OCI-LY7 (cell line): ENCODE measurements at regions not wholly inside any gene's neighbourhood (a gene's known extent, or its start where the extent isn't known, plus 50 kb on each side); places are given as distances from the start of the nearest gene placed in this dataset.

Experiments
- BruUV-seq: library from RNA; stranded (reverse); fragments of 400-500 nt; replicated peaks from 2 replicates; lab custom pipeline; 2021; lab: Mats Ljungman, UMichigan
- CTCF ChIA-PET: fragments of 300-600 bp; sonication (Branson Sonifier 250); formaldehyde crosslinking; loops from one replicate; lab custom pipeline; 2022; ENCODE audit warnings: antibody characterized with exemption; ENCODE audit not compliant: unreplicated experiment; lab: Charles Lee
- POLR2A ChIA-PET: fragments of 300-600 bp; sonication (Branson Sonifier 250); formaldehyde crosslinking; loops from one replicate; lab custom pipeline; 2022; ENCODE audit warnings: antibody characterized with exemption; lab: Charles Lee
- DNase-seq: peaks from one replicate; pipeline ENCODE4 v3.0.0-alpha.2; 2015; ENCODE audit warnings: low spot score
- H2AFZ ChIP-seq: fragments of 200-600 bp; sonication (generic), shearing (Covaris generic); 2 replicates; pipeline ENCODE4 v1.6.1; 2014; ENCODE audit warnings: mild to moderate bottlenecking, antibody characterized with exemption, low read length, moderate library complexity
- H3K27ac ChIP-seq: fragments of 200-600 bp; sonication (generic); 2 replicates; pipeline ENCODE4 v1.5.1; 2014; ENCODE audit warnings: mixed run types, low read depth, mild to moderate bottlenecking, moderate library complexity, low read length, inconsistent platforms; ENCODE audit not compliant: poor library complexity, severe bottlenecking
- H3K36me3 ChIP-seq: fragments of 200-600 bp; sonication (generic); 2 replicates; pipeline ENCODE4 v1.6.1; 2014; ENCODE audit warnings: mild to moderate bottlenecking, antibody characterized with exemption, low read length, moderate library complexity, mixed read lengths; ENCODE audit not compliant: insufficient read depth
- H3K4me1 ChIP-seq: fragments of 200-600 bp; sonication (generic); 2 replicates; pipeline ENCODE4 v1.5.1; 2014; ENCODE audit warnings: mild to moderate bottlenecking, low read length; ENCODE audit not compliant: insufficient read depth, poor library complexity, severe bottlenecking
- H3K4me2 ChIP-seq: fragments of 200-600 bp; sonication (generic); 2 replicates; pipeline ENCODE4 v1.6.1; 2014; ENCODE audit warnings: mild to moderate bottlenecking, low read length
- H3K4me3 ChIP-seq: fragments of 200-600 bp; sonication (generic); 2 replicates; pipeline ENCODE4 v1.5.1; 2014; ENCODE audit warnings: mild to moderate bottlenecking, low read depth, low read length; ENCODE audit not compliant: poor library complexity, severe bottlenecking
- H3K79me2 ChIP-seq: fragments of 200-600 bp; sonication (generic); 2 replicates; pipeline ENCODE4 v1.6.1; 2016; ENCODE audit warnings: low read depth, mild to moderate bottlenecking, low read length, moderate library complexity, mixed read lengths; ENCODE audit not compliant: insufficient read depth
- H3K9me2 ChIP-seq: fragments of 200-600 bp; sonication (generic); 2 replicates; pipeline ENCODE4 v1.6.1; 2016; ENCODE audit warnings: mild to moderate bottlenecking, low read length, mixed read lengths; ENCODE audit not compliant: insufficient read depth
- H3K9me3 ChIP-seq: fragments of 200-600 bp; sonication (generic); 2 replicates; pipeline ENCODE4 v1.6.1; 2014; ENCODE audit warnings: mild to moderate bottlenecking, mixed run types, low read length, mixed read lengths
- H4K20me1 ChIP-seq: fragments of 200-600 bp; sonication (generic); 2 replicates; pipeline ENCODE4 v1.6.1; 2014; ENCODE audit warnings: mild to moderate bottlenecking, antibody characterized with exemption, low read length, moderate library complexity, mixed read lengths; ENCODE audit not compliant: insufficient read depth
- CTCF ChIP-seq: fragments of 200-600 bp; sonication (generic); conservative IDR thresholded peaks from 2 replicates; pipeline ENCODE4 v1.5.1; 2014; ENCODE audit warnings: mild to moderate bottlenecking, antibody characterized with exemption, low read length, moderate library complexity, mixed read lengths
- EZH2phosphoT487 ChIP-seq: fragments of 200-600 bp; sonication (generic); IDR thresholded peaks from 2 replicates; pipeline ENCODE4 v1.6.1; 2018; ENCODE audit warnings: low read depth, borderline replicate concordance, mild to moderate bottlenecking, mixed run types, antibody characterized with exemption, low read length, moderate library complexity, mixed read lengths
- intact Hi-C: fragments of 100-400 bp; cut with micrococcal nuclease; formaldehyde crosslinking; loops from one replicate; pipeline ENCODE4 v1.10.0; 2022; ENCODE audit not compliant: unreplicated experiment

- H3K79me2 ChIP-seq, result no peaks in the 10 kb centered on the region
- TF ChIP-seq EZH2phosphoT487, result no peak
- no peak for TF ChIP-seq CTCF
- H4K20me1 ChIP-seq, result no peaks in the 10 kb centered on the region
- H3K4me3 ChIP-seq, result no peak overlapping the region
- H3K27ac ChIP-seq, result no peak overlapping the region
- H3K9me3 ChIP-seq, result no peaks in the 10 kb centered on the region
- intact Hi-C loops, result no loop called here
- no peak for DNase-seq
- H3K4me1 ChIP-seq, result no peaks in the 10 kb centered on the region
- no peak overlapping the region for H2AFZ ChIP-seq
- no peaks in the 10 kb centered on the region for H3K36me3 ChIP-seq
- POLR2A ChIA-PET, result interaction anchor here (0.5 to 0.7 kb wide), 2 partner anchors 9 to 133 kb away, joined by 3 to 4 read pairs; no protein-coding TSS in a partner anchor
- no peaks in the 10 kb centered on the region for H3K9me2 ChIP-seq
- CTCF ChIA-PET, result no interaction called here
- no peak overlapping the region for H3K4me2 ChIP-seq
- BruUV-seq, result no TSS peak
Measured at GRCh38 chr10:43715334-43715733, 66.7 kb upstream of the ZNF32 start.

- DNase-seq, result no peak
- H3K4me3 ChIP-seq, result no peak overlapping the region
- H2AFZ ChIP-seq, result no peak overlapping the region
- H4K20me1 ChIP-seq, result no peaks in the 10 kb centered on the region
- H3K27ac ChIP-seq, result no peak overlapping the region
- no peaks in the 10 kb centered on the region for H3K4me1 ChIP-seq
- no peaks in the 10 kb centered on the region for H3K79me2 ChIP-seq
- no peaks in the 10 kb centered on the region for H3K36me3 ChIP-seq
- no peaks in the 10 kb centered on the region for H3K9me2 ChIP-seq
- intact Hi-C loops, result no loop called here
- H3K9me3 ChIP-seq, result no peaks in the 10 kb centered on the region
- CTCF ChIA-PET, result no interaction called here
- BruUV-seq, result no TSS peak
- H3K4me2 ChIP-seq, result no peak overlapping the region
- POLR2A ChIA-PET, result interaction anchor here (0.6 to 1.0 kb wide), 2 partner anchors 14 to 358 kb away, joined by 3 read pairs; no protein-coding TSS in a partner anchor
- TF ChIP-seq CTCF (no peak), EZH2phosphoT487 (no peak)
Measured at GRCh38 chr10:43712821-43713584, 64.3 kb upstream of the ZNF32 start.

GRCh38 chr10:43710772-43711471, 62.2 kb upstream of the ZNF32 start:
- no peak for DNase-seq
- Histone ChIP-seq H3K4me2 (no peak overlapping the region), H3K27ac (no peak overlapping the region), H3K4me1 (no peaks in the 10 kb centered on the region), H2AFZ (no peak overlapping the region), H3K4me3 (no peak overlapping the region), H3K9me2 (no peaks in the 10 kb centered on the region), H3K9me3 (no peaks in the 10 kb centered on the region), H3K36me3 (no peaks in the 10 kb centered on the region), H3K79me2 (no peaks in the 10 kb centered on the region), H4K20me1 (no peaks in the 10 kb centered on the region)
- CTCF ChIA-PET, result no interaction called here
- POLR2A ChIA-PET, result no interaction called here
- intact Hi-C loops, result no loop called here
- no peak for TF ChIP-seq CTCF
- TF ChIP-seq EZH2phosphoT487, result no peak
- no TSS peak for BruUV-seq
